Retina (tissue), 1 donor: ENCODE measurements at regions not wholly inside any gene's neighbourhood (a gene's known extent, or its start where the extent isn't known, plus 50 kb on each side); places are given as distances from the start of the nearest gene placed in this dataset.
"Not testable (repeated sequence)": the region's sequence is repeated elsewhere in the genome, so short reads cannot be mapped to it uniquely, and the experiment has no call there.

Experiments used
- DNase-seq: peaks from one replicate; pipeline ENCODE4 v3.0.0-alpha.2; 2016

GRCh38 chr5:34096033-34096432 is 53.0 kb upstream of the C1QTNF3 start:
- DNase-seq: not testable (repeated sequence)

- DNase-seq: not testable (repeated sequence)
Measured at GRCh38 chr5:34099891-34100290, 56.9 kb upstream of the C1QTNF3 start.

GRCh38 chr5:34101567-34101966 is 58.6 kb upstream of the C1QTNF3 start:
- not testable (repeated sequence) for DNase-seq

- DNase-seq: not testable (repeated sequence)
Measured at GRCh38 chr5:34108897-34109296, 65.9 kb upstream of the C1QTNF3 start.

- DNase-seq: not testable (repeated sequence)
Measured at GRCh38 chr5:34124280-34124679, 81.3 kb upstream of the C1QTNF3 start.

- not testable (repeated sequence) for DNase-seq
Measured at GRCh38 chr5:34125354-34125753, 82.3 kb upstream of the C1QTNF3 start.

GRCh38 chr5:34126741-34127140 is 83.7 kb upstream of the C1QTNF3 start:
- DNase-seq: not testable (repeated sequence)

- DNase-seq: not testable (repeated sequence)
Measured at GRCh38 chr5:34127818-34128217, 84.8 kb upstream of the C1QTNF3 start.

GRCh38 chr5:34128890-34129289 is 85.9 kb upstream of the C1QTNF3 start:
- DNase-seq: not testable (repeated sequence)

- not testable (repeated sequence) for DNase-seq
Measured at GRCh38 chr5:34154988-34155387, 112.0 kb upstream of the C1QTNF3 start.

- DNase-seq: not testable (repeated sequence)
Measured at GRCh38 chr5:34156703-34157414, 113.8 kb upstream of the C1QTNF3 start.

- not testable (repeated sequence) for DNase-seq
Measured at GRCh38 chr5:34160904-34161303, 117.9 kb upstream of the C1QTNF3 start.

GRCh38 chr5:34171398-34171797 is 128.4 kb upstream of the C1QTNF3 start:
- DNase-seq: not testable (repeated sequence)

- DNase-seq: not testable (repeated sequence)
Measured at GRCh38 chr5:34179453-34180190, 136.6 kb upstream of the C1QTNF3 start.

- not testable (repeated sequence) for DNase-seq
Measured at GRCh38 chr5:34180225-34180624, 137.2 kb upstream of the C1QTNF3 start.

GRCh38 chr5:34180940-34181614 is 138.1 kb upstream of the C1QTNF3 start:
- DNase-seq: not testable (repeated sequence)

- DNase-seq: not testable (repeated sequence)
Measured at GRCh38 chr5:34185005-34185404, 142.0 kb upstream of the C1QTNF3 start.

- peak; percentile 2 for DNase-seq
Measured at GRCh38 chr5:34185572-34185971, 142.6 kb upstream of the C1QTNF3 start.

GRCh38 chr5:34186108-34186507 is 143.1 kb upstream of the C1QTNF3 start:
- not testable (repeated sequence) for DNase-seq

- not testable (repeated sequence) for DNase-seq
Measured at GRCh38 chr5:34186865-34187264, 143.9 kb upstream of the C1QTNF3 start.

- DNase-seq: not testable (repeated sequence)
Measured at GRCh38 chr5:34187441-34187840, 144.4 kb upstream of the C1QTNF3 start.

GRCh38 chr5:34188001-34188822 is 145.2 kb upstream of the C1QTNF3 start:
- DNase-seq: peak; percentile 19
